GM18498 (cell line): ENCODE measurements at regions not wholly inside any gene's neighbourhood (a gene's known extent, or its start where the extent isn't known, plus 50 kb on each side); places are given as distances from the start of the nearest gene placed in this dataset.

Source experiments
- ATAC-seq: cut with Tn5 transposase; IDR thresholded peaks from one replicate; pipeline ENCODE4 v1.9.1; 2021; ENCODE audit warnings: mild to moderate bottlenecking, moderate library complexity; ENCODE audit not compliant: unreplicated experiment

- ATAC-seq, result no peak
Measured at GRCh38 chr17:63365366-63366240, 80.5 kb downstream of the CYB561 start.

GRCh38 chr17:63366241-63366566 lies 79.9 kb downstream of the CYB561 start:
- no peak for ATAC-seq

GRCh38 chr17:63369233-63369632 lies 76.9 kb downstream of the CYB561 start:
- ATAC-seq, result no peak

- no peak for ATAC-seq
Measured at GRCh38 chr17:63370696-63371095, 75.4 kb downstream of the CYB561 start.

- ATAC-seq, result no peak
Measured at GRCh38 chr17:63376949-63377348, 69.2 kb downstream of the CYB561 start.

GRCh38 chr17:63378411-63379375 lies 67.4 kb downstream of the CYB561 start:
- ATAC-seq, result no peak

- ATAC-seq, result no peak
Measured at GRCh38 chr17:63379636-63380035, 66.5 kb downstream of the CYB561 start.

GRCh38 chr17:63381101-63381729 lies 64.9 kb downstream of the CYB561 start:
- no peak for ATAC-seq

- no peak for ATAC-seq
Measured at GRCh38 chr17:63382136-63382535, 64.0 kb downstream of the CYB561 start.
